GM21529 (cell line): ENCODE measurements at regions not wholly inside any gene's neighbourhood (a gene's known extent, or its start where the extent isn't known, plus 50 kb on each side); places are given as distances from the start of the nearest gene placed in this dataset.

Experiments
- ATAC-seq: cut with Tn5 transposase; IDR thresholded peaks from one replicate; pipeline ENCODE4 v1.9.1; 2021; ENCODE audit not compliant: unreplicated experiment

DNA sequence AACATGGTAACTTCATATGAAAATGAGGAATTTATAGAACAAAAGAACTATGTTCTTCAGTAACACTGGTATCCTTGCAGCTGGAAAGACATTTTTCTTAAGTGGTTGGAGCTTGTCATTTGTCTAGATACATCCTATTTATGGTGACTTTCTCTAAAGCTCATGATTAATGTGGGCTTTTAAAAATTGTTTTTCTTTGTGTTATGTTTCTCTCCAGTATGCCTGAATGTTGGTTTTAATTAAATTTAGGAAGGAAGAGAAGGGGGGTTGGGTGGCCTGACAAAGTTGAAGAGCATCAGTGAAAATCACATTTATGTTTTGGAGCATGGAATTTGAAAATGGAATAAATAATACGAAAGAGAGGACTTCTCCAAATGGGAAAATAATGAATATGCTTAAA, 457.1 kb upstream of the ETAA1 start:
- ATAC-seq, result no peak

DNA sequence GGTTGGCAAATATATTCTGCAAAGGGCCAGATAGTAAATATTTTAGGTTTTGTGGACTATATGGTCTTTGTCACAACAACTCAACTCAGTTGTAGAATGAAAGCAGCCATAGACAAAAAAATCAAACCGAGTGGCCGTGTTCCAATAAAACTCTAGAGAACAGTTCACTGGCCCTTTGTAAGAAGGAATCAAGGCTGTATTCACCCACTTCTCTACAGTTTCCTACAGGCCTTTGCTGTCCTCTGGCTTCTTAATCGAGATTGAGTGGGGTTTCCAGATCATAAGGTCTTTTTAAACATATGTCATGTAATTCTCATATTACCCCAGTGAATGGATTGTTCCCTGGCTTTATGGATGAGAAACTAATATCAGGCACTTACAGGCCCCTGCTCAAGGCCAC, 448.9 kb upstream of the ETAA1 start:
- ATAC-seq, result no peak

DNA sequence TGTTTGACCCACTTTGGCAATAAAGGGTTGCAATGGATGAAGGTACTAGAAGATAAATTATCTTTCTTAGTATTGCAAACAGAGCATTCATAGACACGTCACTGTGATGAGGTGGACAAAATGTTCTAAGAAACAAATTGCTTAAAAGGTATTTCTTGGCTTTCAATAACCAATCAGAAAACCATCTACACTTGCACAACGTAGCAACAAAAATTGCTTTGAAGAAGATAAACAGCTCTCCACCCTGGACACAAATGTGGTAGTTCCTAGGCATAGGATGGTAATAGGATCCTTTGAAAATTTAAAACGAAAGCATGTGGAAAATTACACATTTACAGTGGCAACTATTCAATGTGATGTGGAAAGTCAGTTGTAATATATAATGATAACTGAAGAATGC, 439.9 kb upstream of the ETAA1 start:
- ATAC-seq, result no peak

DNA sequence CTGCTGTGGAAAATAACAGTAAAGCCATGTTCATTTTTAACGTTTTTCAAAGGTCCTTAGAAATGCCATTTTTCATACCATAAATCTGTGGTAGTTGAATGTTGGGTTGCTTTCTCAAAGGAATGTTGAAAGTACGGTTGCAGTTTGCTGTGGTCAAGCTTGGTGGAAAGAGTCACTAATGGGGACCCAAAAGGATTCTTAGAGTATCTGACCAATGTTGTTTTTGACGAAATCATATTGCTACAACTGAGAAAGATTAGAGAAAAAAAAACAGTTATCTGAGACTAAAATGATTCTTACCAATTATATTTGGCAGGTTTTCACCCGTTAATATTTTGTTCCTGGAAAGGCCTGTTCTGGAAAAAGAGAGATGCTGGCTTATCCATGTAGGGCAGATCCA, 439.5 kb upstream of the ETAA1 start:
- no peak for ATAC-seq

DNA sequence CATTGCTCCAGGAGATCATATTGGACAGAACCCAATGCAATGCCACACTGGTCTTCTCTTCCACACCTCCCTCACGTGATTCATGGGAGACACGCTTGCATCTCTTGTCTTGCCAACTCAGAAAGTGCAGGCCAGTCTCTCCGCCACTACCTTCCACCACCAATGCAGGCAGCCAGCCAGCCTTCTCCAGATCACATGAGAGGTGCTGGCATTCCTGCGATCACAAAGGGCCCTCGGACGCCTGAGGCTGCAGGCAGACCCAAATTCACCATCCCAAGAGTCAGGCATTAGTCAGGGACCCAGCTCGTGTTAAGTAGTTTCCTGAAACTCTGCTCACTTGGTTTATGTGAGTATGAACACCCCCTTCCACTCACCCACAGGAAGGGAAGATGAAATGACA, 437.0 kb upstream of the ETAA1 start:
- ATAC-seq, result no peak

DNA sequence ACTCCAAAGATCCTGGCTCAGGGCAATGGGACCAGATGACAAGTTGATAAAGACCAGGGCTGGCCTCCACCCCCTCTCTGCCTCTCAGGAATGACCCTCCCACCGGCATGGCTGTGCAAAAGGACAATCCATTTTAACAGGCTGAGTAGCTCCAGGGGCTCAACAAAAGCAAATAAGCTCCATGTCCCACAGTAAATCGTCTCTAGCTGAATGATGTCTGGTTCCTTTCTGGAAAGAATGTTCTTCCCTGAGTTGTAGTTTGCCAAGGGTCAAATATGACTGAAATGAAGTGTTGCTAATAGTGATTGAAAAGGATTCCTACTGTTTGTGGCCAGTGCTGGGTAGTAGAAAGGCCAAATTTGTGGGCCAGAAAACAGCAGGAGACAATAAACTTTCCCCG, 434.4 kb upstream of the ETAA1 start:
- ATAC-seq, result no peak

DNA sequence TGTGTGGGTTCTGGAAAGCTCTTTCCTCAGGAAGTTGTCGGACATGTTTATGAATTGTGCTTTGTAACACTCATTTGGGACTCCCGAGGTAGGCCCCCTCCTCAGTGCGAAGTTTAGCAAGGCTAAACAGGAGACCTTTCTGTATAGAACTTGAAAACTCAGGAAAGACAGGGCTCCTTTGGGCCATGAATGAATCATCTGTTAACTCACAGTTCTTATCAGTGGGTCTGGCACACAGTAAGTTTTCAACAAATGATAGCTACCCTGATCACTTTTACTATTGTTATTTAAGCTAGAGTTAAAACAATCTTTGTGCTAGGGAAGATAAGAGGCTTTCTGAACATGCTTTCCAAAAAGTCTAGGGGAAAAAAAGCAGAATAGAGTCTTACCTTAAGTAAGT, 430.5 kb upstream of the ETAA1 start:
- ATAC-seq, result no peak

DNA sequence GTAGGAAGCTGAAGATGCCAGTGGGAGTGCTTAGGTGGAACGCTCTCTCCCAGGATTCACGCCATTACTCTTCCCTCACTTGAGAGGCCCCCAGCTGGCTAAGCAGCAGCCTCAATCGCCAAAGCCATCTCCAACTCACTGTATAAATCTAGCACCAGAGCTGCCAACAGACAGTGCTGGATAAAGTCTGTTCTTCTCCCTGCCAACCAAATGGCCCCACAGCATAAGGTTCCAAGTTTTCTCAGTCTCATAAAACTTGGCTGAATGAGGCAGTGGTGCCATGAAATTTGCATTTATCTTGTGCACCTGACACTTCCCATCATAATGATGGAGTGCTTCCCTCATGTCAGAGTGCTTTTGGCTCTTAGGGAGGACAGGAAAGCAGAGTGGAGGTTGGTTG, 428.2 kb upstream of the ETAA1 start:
- no peak for ATAC-seq

DNA sequence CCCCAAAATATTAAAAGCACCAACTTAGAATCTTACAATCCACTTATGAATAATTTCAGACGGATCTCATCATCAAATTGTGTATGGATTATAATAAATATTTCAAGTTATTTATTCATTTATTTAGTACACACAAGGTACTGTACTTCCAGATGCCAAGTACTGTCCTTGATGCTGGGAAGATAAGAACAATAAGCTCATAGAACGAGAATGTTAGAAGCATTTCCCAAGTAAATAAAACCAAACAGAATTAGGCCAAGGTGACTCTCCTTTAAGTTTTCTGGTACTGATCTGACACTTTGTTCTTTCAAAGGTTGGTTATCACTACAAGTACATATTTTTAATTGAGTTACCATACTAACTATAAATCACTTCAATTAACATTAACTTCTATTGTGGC, 416.1 kb upstream of the ETAA1 start:
- ATAC-seq, result no peak

DNA sequence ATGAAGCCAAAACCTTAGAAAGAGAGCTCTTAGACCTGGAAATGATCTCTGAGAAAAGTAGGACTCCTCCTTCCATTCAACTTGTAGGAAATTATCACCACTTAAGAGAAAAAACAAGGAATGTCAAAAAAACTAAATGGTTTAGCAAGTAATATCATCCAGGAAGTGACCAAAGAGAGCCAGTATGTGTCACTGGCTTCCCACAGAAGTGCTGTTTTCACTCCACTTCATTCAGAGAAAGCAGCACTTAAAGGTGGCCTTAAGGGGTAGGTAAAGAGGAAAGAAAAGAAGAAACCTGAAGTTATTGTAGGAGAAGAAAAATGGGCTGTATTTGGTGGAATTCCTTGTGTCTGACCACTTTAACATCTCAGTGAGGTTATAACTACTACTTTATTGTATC, 414.4 kb upstream of the ETAA1 start:
- no peak for ATAC-seq

DNA sequence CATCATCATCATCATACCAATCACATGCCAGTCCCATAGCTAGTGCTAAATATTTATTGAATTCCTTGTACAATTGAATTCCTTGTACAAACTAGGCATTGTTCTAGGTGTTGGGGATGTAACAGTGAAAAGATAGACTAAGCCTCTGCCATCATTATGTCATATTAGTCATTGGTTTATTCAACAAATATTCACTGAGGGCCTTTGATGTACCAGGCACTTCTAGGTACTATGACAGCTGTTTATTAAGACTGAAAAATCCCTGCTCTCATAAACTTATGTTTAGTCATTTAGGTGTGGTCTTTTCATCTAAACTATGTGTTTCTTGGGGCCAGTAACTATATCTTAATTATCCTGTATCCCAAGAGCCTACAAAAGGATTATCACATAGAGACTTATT, 412.3 kb upstream of the ETAA1 start:
- no peak for ATAC-seq

DNA sequence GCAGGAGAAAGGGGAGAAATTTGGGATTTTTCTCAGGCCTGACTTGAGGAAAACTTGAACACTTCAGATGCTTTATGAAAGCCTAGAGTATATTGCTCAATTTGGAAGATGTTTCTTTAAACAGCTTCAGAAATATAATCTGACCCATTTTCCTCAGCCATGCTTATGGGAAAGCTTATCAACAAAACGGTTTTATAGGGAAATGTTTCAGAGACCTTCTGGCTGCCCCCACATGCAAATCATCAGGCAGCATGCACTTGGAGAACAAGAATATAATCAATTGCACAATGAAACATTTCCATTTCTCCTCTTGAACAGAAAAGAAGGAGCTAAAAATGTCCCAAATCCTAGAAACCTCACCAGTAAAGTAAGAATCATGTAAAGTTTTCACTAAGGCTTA, 411.2 kb upstream of the ETAA1 start:
- no peak for ATAC-seq

DNA sequence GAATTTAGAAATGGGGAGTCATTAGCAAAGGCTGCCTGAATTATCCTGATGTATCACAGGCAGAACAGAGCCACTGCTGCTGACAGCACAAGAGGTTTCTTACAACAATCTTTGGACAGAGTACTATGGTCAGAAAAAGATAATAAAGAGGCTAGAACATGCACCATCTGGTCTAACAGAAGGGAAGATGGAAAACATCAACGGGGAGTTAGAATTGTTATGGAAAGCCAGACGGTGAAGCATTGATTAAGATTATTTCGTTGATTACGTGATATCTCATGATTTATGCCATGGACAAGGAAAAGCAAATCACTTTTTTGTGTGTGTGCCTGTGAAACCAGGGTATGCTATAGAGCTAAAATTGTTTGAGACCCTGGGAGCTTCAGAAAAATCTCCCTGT, 409.4 kb upstream of the ETAA1 start:
- no peak for ATAC-seq

DNA sequence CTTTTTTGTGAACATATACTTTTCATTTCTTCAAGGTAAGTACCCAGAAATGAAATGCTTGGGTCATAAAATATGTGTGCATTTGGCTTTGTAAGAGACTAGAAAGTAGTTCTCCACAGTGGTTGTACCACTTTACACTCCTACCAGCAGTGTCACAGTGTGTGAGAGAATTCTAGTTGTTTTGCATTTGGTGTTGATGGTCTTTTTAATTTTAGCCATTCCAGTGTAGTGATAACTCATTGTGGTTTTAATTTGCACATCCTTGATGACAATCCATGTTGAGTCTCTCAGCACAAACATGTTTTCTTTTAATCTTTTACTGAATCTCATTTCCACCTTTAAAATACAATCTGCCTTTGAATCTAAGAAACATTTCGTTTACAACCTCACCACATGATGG, 402.5 kb upstream of the ETAA1 start:
- no peak for ATAC-seq

DNA sequence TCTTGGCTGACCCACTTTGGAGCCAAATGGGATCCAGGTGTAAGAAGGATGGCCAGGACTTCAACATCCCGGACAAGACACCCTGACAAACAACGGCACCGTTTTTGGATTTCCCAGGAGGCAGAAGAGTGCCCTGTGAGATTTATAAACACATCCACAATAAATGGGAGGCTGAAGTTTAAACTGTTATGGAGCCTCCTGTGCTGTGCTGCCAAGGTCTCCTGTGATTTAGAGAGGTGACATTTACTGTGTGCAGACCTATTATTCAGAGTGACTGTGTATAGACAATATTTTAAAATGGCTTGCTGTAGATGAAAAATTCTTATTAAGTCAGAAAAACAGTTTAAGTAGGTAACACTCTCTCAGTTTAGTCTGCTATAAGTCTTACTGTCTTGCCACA, 401.5 kb upstream of the ETAA1 start:
- no peak for ATAC-seq

DNA sequence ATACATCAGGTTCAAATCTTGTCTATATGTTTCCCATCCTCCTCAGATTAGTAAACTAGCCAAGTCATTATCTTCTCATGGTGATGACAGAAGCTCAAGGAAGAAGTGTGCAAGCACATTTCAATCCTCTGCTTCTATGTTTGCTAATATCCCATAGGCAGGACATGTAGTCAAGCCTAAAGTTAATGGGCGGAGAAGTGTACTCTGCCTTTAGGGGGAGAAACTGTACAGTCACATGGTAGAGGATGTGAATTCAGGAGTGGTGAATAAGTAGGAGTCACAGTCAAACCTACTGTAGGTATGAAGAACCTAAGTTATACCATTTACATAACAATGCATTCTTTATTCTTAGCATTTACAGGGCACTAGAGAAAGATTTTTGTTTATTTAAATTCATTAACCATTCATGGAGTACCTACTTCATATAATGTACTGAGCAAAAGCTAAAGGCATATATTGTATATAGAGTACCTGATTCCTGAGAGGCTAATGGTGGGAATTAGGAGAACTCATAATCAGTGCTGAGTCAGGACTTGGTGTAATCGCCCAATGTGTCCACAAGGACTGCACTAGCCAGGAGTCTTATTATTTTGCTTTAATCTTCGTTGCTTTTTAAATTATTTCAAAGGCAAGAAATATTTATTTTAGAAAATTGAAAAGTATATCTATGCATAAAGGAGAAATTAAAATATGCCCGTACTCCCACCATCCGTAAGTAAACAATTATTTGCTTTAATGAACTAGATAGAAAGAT, 394.3 kb upstream of the ETAA1 start:
- no peak for ATAC-seq

DNA sequence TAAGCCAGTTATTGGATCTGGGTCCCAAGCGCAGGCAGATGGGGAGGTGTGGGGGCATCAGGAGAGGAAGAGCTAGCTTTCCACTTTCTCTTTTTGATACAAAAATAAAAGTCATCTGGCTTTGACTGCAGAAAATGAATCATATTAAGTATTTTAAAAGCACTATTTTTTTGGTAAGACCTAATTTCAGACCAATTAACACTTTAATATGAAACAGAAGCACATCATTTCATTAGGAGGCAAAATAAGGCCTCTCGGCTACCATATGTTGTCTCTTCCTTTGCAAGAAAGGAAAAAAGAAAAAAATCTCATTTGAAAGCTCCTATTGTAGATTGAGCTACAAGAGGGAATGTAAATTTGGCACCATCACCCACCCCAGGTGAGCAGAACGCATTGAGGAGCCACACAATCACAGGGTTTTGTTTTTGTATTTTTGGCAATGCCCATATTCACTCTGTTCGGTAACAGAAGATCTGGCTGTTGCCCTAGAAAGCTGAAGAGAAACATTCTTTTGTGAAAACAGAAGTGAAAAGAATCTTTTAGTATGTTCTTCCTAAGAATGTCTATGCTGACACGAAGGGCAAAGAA, 390.7 kb upstream of the ETAA1 start:
- no peak for ATAC-seq

DNA sequence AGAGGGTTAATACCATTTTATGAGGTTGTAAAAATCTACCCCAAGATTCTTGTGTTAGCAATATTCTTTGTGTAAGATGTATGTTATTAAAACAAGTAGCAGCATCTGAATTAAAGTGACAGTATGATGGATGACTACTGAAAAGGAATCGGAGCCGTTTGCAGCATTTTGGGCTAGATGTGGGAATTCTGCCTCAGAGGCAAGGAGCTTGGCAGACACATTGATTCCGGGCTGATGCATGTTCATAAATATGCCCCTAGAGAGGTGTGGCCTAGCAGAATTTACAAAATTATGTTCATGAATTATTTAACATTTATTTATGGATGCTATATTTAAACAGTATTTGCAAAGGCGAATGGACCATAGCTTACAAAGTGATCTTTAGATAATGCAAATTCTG, 389.0 kb upstream of the ETAA1 start:
- no peak for ATAC-seq

DNA sequence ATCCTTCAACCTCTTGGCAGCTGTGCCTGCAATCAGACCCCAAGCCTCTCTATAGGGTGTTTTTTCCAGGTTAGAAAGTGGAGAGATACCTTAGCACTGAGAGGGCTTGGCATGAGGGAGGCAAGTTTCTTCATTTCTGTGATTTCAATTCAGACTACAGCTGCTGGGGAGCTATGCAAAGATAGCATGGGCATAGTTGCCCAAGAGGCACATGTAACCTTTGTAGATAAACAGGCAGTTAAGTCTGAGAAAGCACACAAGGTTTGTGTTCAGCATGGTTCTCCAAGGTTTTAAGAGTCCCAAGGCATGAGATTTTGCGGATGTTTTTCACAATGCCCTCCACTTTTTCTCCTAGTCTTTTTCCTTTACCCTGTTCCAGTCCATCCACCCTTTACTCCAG, 385.0 kb upstream of the ETAA1 start:
- ATAC-seq, result no peak

DNA sequence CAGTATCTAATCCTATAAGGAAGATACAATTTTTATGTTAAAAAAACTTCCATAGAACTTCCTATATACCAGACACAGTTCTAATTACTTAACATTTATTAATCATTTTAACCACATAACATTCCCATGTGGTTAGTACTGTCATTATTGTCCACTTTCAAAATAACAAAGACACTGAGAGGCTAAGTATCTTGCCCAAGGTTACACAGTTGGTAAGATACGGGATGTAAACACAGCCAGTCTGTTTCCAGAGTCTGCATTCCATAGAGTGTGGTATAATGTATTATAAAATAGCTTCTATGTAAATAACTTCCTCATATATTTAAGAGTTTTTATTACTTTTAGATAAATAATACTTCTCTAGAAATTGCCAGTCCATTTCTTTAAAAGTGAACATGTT, 383.3 kb upstream of the ETAA1 start:
- ATAC-seq, result no peak

DNA sequence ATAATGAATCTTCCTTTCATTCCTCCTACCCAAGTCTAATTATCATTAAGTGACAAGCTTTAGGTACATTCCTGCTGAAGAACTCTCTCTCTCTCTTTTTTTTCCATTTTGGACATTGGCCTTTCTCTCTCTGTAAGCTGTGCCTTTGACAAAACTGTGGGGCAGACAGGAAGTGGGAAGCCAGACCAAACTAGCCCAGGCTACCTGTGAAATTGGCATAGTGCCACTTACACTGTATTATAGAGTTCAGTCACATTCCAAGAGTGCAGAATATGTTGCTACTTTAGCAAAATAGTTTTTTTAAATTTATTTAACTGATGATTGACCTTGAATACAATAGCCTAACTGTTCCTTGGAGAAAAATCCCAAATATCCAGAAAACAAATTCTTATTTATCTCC, 381.5 kb upstream of the ETAA1 start:
- no peak for ATAC-seq

DNA sequence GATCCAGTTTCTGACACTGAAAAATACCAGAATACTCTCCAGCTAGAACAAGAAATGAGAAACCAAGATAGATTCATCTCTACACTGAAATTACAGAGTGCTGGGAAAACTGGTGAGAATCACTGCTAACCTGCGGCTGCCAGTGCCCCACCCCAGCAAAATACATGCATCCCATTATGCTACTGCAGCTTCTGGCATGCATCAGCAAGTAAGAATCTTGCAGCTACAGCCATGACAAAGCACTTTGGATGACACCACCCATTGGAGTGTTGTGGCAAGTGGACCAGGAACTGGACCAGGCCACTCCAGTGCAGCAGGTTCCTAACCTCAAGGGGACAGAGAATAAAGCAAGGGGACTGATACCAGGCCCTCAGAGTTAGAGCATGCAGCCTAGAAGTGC, 378.8 kb upstream of the ETAA1 start:
- no peak for ATAC-seq

DNA sequence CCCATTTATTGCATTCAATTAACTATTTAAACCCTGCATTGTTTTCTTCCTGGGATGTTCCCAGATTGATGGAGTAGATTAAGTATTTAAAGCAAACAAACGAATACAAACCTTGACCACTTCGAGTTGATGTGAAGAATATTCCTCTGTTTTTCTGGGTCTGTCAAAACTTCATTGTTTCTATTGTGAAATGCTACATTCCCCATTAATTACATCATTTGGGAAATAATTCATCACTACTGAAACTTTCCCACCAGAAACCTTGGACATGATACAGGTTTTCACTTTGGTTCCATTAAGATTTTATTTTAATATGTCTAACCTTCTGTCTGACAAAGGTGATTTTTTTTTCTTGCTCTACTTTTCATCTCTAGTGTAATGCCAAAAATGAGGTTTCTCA, 365.1 kb upstream of the ETAA1 start:
- no peak for ATAC-seq
